Endothelial cell of umbilical vein (primary cell): ENCODE measurements at regions not wholly inside any gene's neighbourhood (a gene's known extent, or its start where the extent isn't known, plus 50 kb on each side); places are given as distances from the start of the nearest gene placed in this dataset.
A peak's percentile ranks its signal among the peaks of the same experiment; 100 is the strongest.

Experiments used
- BruUV-seq: library from RNA; stranded (reverse); fragments of 400-500 nt; replicated peaks from 2 replicates; lab custom pipeline; 2021; lab: Mats Ljungman, UMichigan
- CTCF ChIA-PET: fragments of 300-600, 350-600 bp; sonication (Branson Sonifier 250); formaldehyde crosslinking; loops from one replicate; lab custom pipeline; 2021; ENCODE audit warnings: antibody characterized with exemption, inconsistent platforms; lab: Charles Lee
- POLR2A ChIA-PET: fragments of 300-600, 350-600 bp; sonication (Branson Sonifier 250); formaldehyde crosslinking; loops from one replicate; lab custom pipeline; 2021; ENCODE audit warnings: antibody characterized with exemption, inconsistent platforms; lab: Charles Lee
- DNase-seq: peaks from one replicate; pipeline ENCODE4 v3.0.0-alpha.2; 2011; ENCODE audit warnings: low read depth, low spot score
- FAIRE-seq: peaks from 2 replicates; lab custom pipeline; 2011; peaks lifted over from hg19 to GRCh38; lab: Jason Lieb, UNC
- H2AFZ ChIP-seq: 2 replicates; pipeline ENCODE4 v1.6.0; 2012; ENCODE audit warnings: low read depth, low read length, control low read depth, inconsistent platforms
- H3K27ac ChIP-seq: 2 replicates; pipeline ENCODE4 v1.5.1; 2011; ENCODE audit warnings: low read depth, mild to moderate bottlenecking, control low read depth, low read length, moderate library complexity; ENCODE audit not compliant: insufficient read depth
- H3K27me3 ChIP-seq, 2 experiments: 2 replicates each; pipeline versions ENCODE4 v1.6.0 to v1.6.1; 2011; ENCODE audit warnings: low read length in 2 of 2, mixed read lengths in 1 of 2; ENCODE audit not compliant: control insufficient read depth in 2 of 2, insufficient read depth in 2 of 2
- H3K36me3 ChIP-seq, 2 experiments: 2 replicates in 1 of 2; 3 replicates in 1 of 2; pipeline ENCODE4 v1.5.1; 2011; ENCODE audit warnings: low read length in 2 of 2, mild to moderate bottlenecking in 1 of 2, moderate library complexity in 1 of 2; ENCODE audit not compliant: control insufficient read depth in 2 of 2, insufficient read depth in 2 of 2; ENCODE audit errors: extremely low read depth in 1 of 2
- H3K4me1 ChIP-seq: 3 replicates; pipeline ENCODE4 v1.5.1; 2011; ENCODE audit warnings: mild to moderate bottlenecking, low read length; ENCODE audit not compliant: control insufficient read depth, insufficient read depth; ENCODE audit errors: extremely low read depth
- H3K4me2 ChIP-seq: 2 replicates; pipeline ENCODE4 v1.6.1; 2011; ENCODE audit warnings: low read length, control low read depth, mixed read lengths; ENCODE audit not compliant: insufficient read depth
- H3K4me3 ChIP-seq, 3 experiments: fragments of 200-600 bp in 1 of 3; sonication (generic), shearing (Covaris generic) in 1 of 3; replicated peaks in 1 of 3; 2 replicates each; pipeline ENCODE4 v1.5.1; 2011 to 2016; ENCODE audit warnings: control low read depth in 3 of 3, low read length in 3 of 3, mild to moderate bottlenecking in 2 of 3, inconsistent platforms in 1 of 3, low read depth in 1 of 3, moderate library complexity in 1 of 3; ENCODE audit not compliant: insufficient read depth in 1 of 3
- H3K79me2 ChIP-seq: 2 replicates; pipeline ENCODE4 v1.6.0; 2012; ENCODE audit warnings: low read length, inconsistent platforms; ENCODE audit not compliant: control insufficient read depth, insufficient read depth
- H3K9ac ChIP-seq: replicated peaks from 2 replicates; pipeline ENCODE3; 2011; ENCODE audit warnings: low read length, control low read depth; ENCODE audit not compliant: insufficient read depth; ENCODE audit errors: extremely low read depth
- H3K9me1 ChIP-seq: replicated peaks from 3 replicates; pipeline ENCODE4 v1.6.0; 2011; ENCODE audit warnings: mild to moderate bottlenecking, low read length; ENCODE audit not compliant: control insufficient read depth, insufficient read depth; ENCODE audit errors: extremely low read depth
- H3K9me3 ChIP-seq: replicated peaks from 2 replicates; pipeline ENCODE4 v1.5.1; 2012; ENCODE audit warnings: low read length, inconsistent platforms; ENCODE audit not compliant: control insufficient read depth, insufficient read depth
- H4K20me1 ChIP-seq: replicated peaks from 2 replicates; pipeline ENCODE3; 2011; ENCODE audit warnings: mild to moderate bottlenecking, low read length; ENCODE audit not compliant: control insufficient read depth, insufficient read depth; ENCODE audit errors: extremely low read depth
- CTCF ChIP-seq, 2 donors: IDR thresholded peaks; 1 replicate in 1 of 2; 2 replicates in 1 of 2; pipeline ENCODE4 v1.5.1; 2011; ENCODE audit warnings: low read length in 2 of 2, mild to moderate bottlenecking in 2 of 2, moderate library complexity in 2 of 2, control low read depth in 1 of 2, inconsistent platforms in 1 of 2, low read depth in 1 of 2; ENCODE audit not compliant: insufficient read depth in 1 of 2; ENCODE audit errors: extremely low read depth in 1 of 2
- EZH2 ChIP-seq: IDR thresholded peaks from 2 replicates; pipeline ENCODE4 v1.6.1; 2012; ENCODE audit warnings: borderline replicate concordance, low read depth, mild to moderate bottlenecking, moderate library complexity, low read length, inconsistent platforms; ENCODE audit not compliant: severe bottlenecking
- FOS ChIP-seq: IDR thresholded peaks from 2 replicates; pipeline ENCODE4 v1.6.1; 2011; ENCODE audit warnings: mild to moderate bottlenecking, low read length, moderate library complexity, borderline replicate concordance; ENCODE audit not compliant: insufficient read depth
- GATA2 ChIP-seq: IDR thresholded peaks from 2 replicates; pipeline ENCODE4 v1.7.0; 2011; ENCODE audit warnings: low read depth, mild to moderate bottlenecking, moderate library complexity, mixed read lengths, low read length; ENCODE audit not compliant: insufficient read length, insufficient read depth
- JUN ChIP-seq: IDR thresholded peaks from 2 replicates; pipeline ENCODE4 v1.6.1; 2011; ENCODE audit warnings: borderline replicate concordance, low read depth; ENCODE audit not compliant: insufficient read length, insufficient read depth
- MAX ChIP-seq: IDR thresholded peaks from 2 replicates; pipeline ENCODE4 v1.6.1; 2011; ENCODE audit not compliant: insufficient read depth, insufficient read length
- MYC ChIP-seq: IDR thresholded peaks from one replicate; pipeline ENCODE4 v1.6.1; 2011; ENCODE audit warnings: mild to moderate bottlenecking, low read depth, low read length
- POLR2A ChIP-seq: IDR thresholded peaks from 2 replicates; pipeline ENCODE4 v1.6.1; 2012; ENCODE audit warnings: low read depth, mild to moderate bottlenecking, control low read depth, low read length
- POLR2AphosphoS5 ChIP-seq: IDR thresholded peaks from 2 replicates; pipeline ENCODE4 v1.6.1; 2012; ENCODE audit warnings: low read depth, mild to moderate bottlenecking, control low read depth, low read length, moderate library complexity; ENCODE audit not compliant: insufficient read depth
- dilution Hi-C: fragments of 300-500 bp; cut with MboI; formaldehyde crosslinking; loops from one replicate; pipeline ENCODE4 v1.15.0; 2019; ENCODE audit warnings: low sequenced_read_pairs; ENCODE audit not compliant: extremely low pct_ligation_motif_present
- intact Hi-C: fragments of 100-400 bp; cut with micrococcal nuclease; formaldehyde crosslinking; loops from one replicate; pipeline ENCODE4 v1.10.0; 2022

- ChIA-PET POLR2A (no interaction called here), CTCF (interaction anchor here (1.8 kb wide), 1 partner anchor 500 kb away, joined by 5 read pairs; no protein-coding TSS in a partner anchor)
- no peaks in the 10 kb centered on the region for H3K79me2 ChIP-seq
- no peak overlapping the region for H3K4me3 ChIP-seq
- H4K20me1 ChIP-seq = no peaks in the 10 kb centered on the region
- H3K4me2 ChIP-seq = no peak overlapping the region
- no peaks in the 10 kb centered on the region for H3K9me3 ChIP-seq
- peak; percentile 39 for DNase-seq
- TF ChIP-seq MYC (no peak), JUN (no peak), FOS (no peak), MAX (no peak), GATA2 (no peak), CTCF (IDR thresholded peaks at IDR 0.05; ENCODE audit: extremely low read depth in 1 of 2, insufficient read depth in 1 of 2, low read depth in 1 of 2, low read length in 2 of 2) (no peak), EZH2 (no peak), POLR2A (no peak), POLR2AphosphoS5 (no peak)
- no peaks in the 10 kb centered on the region for H3K36me3 ChIP-seq
- H3K9ac ChIP-seq = no peak overlapping the region
- H3K9me1 ChIP-seq = no peaks in the 10 kb centered on the region
- no peaks in the 10 kb centered on the region for H3K4me1 ChIP-seq
- no TSS peak for BruUV-seq
- no peaks in the 10 kb centered on the region for H3K27me3 ChIP-seq
- FAIRE-seq = peak; percentile 8
- dilution Hi-C loops = no loop called here
- no peak overlapping the region for H3K27ac ChIP-seq
- intact Hi-C loops = loop anchor here (10.0 kb wide), 1 partner anchor 414 kb away; no protein-coding TSS in a partner anchor
- no peak overlapping the region for H2AFZ ChIP-seq
These were observed 173.4 kb downstream of the MIAT start for GRCh38 chr22:26830837-26831236.
